Skeletal muscle tissue (tissue), 3 donors: ENCODE measurements at regions not wholly inside any gene's neighbourhood (a gene's known extent, or its start where the extent isn't known, plus 50 kb on each side); places are given as distances from the start of the nearest gene placed in this dataset.
A peak's percentile ranks its signal among the peaks of the same experiment; 100 is the strongest.

Experiments used
- H3K27ac ChIP-seq: one replicate; pipeline ENCODE4 v1.7.0; 2013; ENCODE audit warnings: mild to moderate bottlenecking, low read depth, low read length, inconsistent platforms
- H3K27me3 ChIP-seq, 3 donors: one replicate each; pipeline ENCODE4 v1.7.0; 2013; ENCODE audit warnings: low read length in 3 of 3; ENCODE audit not compliant: control insufficient read depth in 3 of 3, insufficient read depth in 3 of 3
- H3K36me3 ChIP-seq, 3 donors: one replicate each; pipeline ENCODE4 v1.7.0; 2013; ENCODE audit warnings: low read length in 3 of 3; ENCODE audit not compliant: control insufficient read depth in 3 of 3, insufficient read depth in 3 of 3
- H3K4me1 ChIP-seq, 3 donors: one replicate each; pipeline ENCODE4 v1.7.0; 2013; ENCODE audit warnings: low read length in 3 of 3, mild to moderate bottlenecking in 3 of 3; ENCODE audit not compliant: control insufficient read depth in 3 of 3, insufficient read depth in 3 of 3
- H3K4me3 ChIP-seq, 3 donors: one replicate each; pipeline ENCODE4 v1.7.0; 2013; ENCODE audit warnings: low read length in 3 of 3
- H3K9ac ChIP-seq, 3 donors: one replicate each; pipeline ENCODE4 v1.7.0; 2013; ENCODE audit warnings: low read length in 3 of 3, mild to moderate bottlenecking in 3 of 3, moderate library complexity in 2 of 3, low read depth in 1 of 3
- H3K9me3 ChIP-seq, 3 donors: one replicate each; pipeline ENCODE4 v1.7.0; 2013; ENCODE audit warnings: low read length in 3 of 3; ENCODE audit not compliant: control insufficient read depth in 3 of 3
- donor health status: Osteomylitis.

DNA sequence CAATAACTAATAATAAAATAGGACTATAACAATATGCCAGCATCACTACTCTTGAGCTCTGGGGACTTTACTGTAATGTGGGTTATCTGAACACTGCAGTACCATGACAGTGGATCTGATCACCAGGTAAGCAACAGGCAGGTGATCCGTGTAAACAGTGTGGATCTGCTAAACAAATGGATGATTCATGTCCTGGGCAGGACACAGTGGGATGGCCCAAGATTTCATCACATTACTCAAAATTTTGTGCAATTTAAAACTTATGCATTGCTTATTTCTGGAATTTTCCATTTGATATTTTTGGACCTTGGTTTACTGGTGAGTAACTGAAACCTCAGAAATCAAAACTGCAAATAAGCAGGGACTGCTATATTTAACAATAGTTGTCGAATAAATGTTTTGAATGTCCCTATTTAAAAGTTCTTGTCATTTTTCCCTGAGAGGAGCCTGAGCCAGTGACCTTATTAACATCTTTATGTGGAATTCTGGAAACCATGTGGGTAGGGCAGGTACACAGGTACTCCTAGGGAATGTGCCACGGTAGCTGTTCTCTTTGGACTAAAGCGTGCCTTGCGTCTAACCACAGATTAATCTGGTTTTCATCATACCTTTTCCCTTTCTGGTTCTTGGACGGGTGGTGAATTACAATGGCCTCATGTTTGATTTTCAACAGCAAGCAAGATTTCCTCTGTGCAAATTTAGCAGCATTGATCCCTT, 214.5 kb upstream of the SASH1 start:
- H3K9me3 ChIP-seq = no peaks in the 10 kb centered on the region
- no peak overlapping the region for H3K9ac ChIP-seq
- no peaks in the 10 kb centered on the region for H3K36me3 ChIP-seq
- no peaks in the 10 kb centered on the region for H3K27me3 ChIP-seq
- H3K4me3 ChIP-seq = no peak overlapping the region
- H3K27ac ChIP-seq = no peak overlapping the region
- no peaks in the 10 kb centered on the region for H3K4me1 ChIP-seq

DNA sequence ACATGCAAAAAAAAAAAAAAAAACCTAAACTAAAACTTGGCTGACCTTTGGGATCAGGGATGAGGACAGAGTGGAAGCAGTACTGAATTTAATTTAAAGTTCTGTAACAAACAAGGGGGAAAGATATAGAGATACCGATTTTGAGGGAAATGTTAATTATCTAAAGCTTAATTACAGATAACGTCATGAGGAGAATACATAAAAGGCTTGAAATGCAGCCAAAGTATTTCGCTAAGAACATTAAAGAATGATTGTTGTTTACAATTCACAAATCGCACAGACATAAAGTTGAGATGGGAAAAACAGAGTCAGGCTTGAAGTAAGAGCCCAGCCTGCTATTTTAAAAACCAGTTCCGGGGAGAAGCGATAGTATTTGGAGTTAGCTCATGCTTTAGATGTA, 208.0 kb upstream of the SASH1 start:
- H3K27ac ChIP-seq = no peak overlapping the region

GRCh38 chr6:148136586-148136985, 206.1 kb upstream of the SASH1 start:
- no peaks in the 10 kb centered on the region for H3K9me3 ChIP-seq
- H3K9ac ChIP-seq = no peak overlapping the region
- H3K4me1 ChIP-seq = no peaks in the 10 kb centered on the region
- H3K27me3 ChIP-seq = no peaks in the 10 kb centered on the region
- no peak overlapping the region for H3K27ac ChIP-seq
- H3K36me3 ChIP-seq = no peaks in the 10 kb centered on the region
- H3K4me3 ChIP-seq = no peak overlapping the region

More for the DNA sequence above, 208.0 kb upstream of the SASH1 start:
- Histone ChIP-seq H3K4me1 (no peaks in the 10 kb centered on the region), H3K9me3 (no peaks in the 10 kb centered on the region), H3K27me3 (no peaks in the 10 kb centered on the region), H3K9ac (no peak overlapping the region), H3K4me3 (peak overlapping the region in 1 of 3 donors; percentile 14), H3K36me3 (no peaks in the 10 kb centered on the region)

GRCh38 chr6:148137652-148138051, 205.0 kb upstream of the SASH1 start:
- Histone ChIP-seq H3K4me3 (no peak overlapping the region), H3K4me1 (no peaks in the 10 kb centered on the region), H3K27me3 (no peaks in the 10 kb centered on the region), H3K9ac (no peak overlapping the region), H3K36me3 (no peaks in the 10 kb centered on the region), H3K9me3 (no peaks in the 10 kb centered on the region), H3K27ac (no peak overlapping the region)

DNA sequence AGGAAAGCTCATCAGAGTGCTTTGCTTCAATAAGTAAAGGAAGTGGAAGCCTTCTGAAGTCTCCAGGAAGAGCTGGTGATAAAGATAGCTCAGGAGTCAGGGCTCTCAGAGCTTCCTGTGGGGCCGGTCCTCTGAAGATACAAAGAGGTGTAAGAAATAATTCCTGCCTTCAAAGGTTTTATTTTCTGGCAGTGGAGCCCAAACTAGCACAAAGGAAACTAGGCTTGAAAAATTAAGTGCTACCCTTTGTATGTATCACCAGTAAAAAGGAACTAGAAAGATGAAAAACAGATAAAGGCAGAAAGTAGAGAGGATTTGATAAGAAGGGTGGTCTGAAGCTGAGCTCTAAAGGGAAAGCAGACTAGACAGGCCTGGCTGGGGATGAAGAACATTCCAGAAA, 204.1 kb upstream of the SASH1 start:
- no peaks in the 10 kb centered on the region for H3K27me3 ChIP-seq
- no peak overlapping the region for H3K27ac ChIP-seq
- no peaks in the 10 kb centered on the region for H3K4me1 ChIP-seq
- H3K36me3 ChIP-seq = no peaks in the 10 kb centered on the region
- H3K9ac ChIP-seq = no peak overlapping the region
- no peak overlapping the region for H3K4me3 ChIP-seq
- H3K9me3 ChIP-seq = no peaks in the 10 kb centered on the region

- Histone ChIP-seq H3K27ac (no peak overlapping the region), H3K4me1 (no peaks in the 10 kb centered on the region), H3K9me3 (no peaks in the 10 kb centered on the region), H3K9ac (no peak overlapping the region), H3K4me3 (no peak overlapping the region), H3K27me3 (no peaks in the 10 kb centered on the region), H3K36me3 (no peaks in the 10 kb centered on the region)
Observed at GRCh38 chr6:148140772-148141557, 201.7 kb upstream of the SASH1 start.

DNA sequence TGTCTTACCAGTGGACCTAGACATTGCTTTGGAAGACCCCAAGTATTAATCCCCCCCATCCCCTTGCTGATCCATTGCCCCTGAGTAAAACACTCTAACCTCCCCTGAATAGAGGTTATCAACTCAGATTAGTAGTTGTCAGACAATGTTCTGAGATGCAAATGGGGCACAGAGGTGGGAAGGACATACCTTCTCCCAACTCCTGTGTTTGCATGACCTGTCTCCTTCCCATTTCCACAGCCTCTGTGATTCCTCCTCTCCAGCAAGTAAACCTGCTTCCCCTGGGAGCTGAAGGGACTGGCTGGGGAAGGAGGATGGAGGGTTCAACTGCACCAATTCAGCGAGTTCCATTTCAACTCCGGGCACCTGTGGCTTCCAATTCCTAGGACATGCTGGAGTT, 199.8 kb upstream of the SASH1 start:
- H3K9ac ChIP-seq = no peak overlapping the region
- H3K27me3 ChIP-seq = no peaks in the 10 kb centered on the region
- no peaks in the 10 kb centered on the region for H3K9me3 ChIP-seq
- H3K27ac ChIP-seq = no peak overlapping the region
- no peaks in the 10 kb centered on the region for H3K36me3 ChIP-seq
- H3K4me1 ChIP-seq = no peaks in the 10 kb centered on the region
- H3K4me3 ChIP-seq = no peak overlapping the region

- no peaks in the 10 kb centered on the region for H3K27me3 ChIP-seq
- no peaks in the 10 kb centered on the region for H3K36me3 ChIP-seq
- H3K9ac ChIP-seq = no peak overlapping the region
- H3K9me3 ChIP-seq = no peaks in the 10 kb centered on the region
- H3K4me1 ChIP-seq = no peaks in the 10 kb centered on the region
- H3K27ac ChIP-seq = no peak overlapping the region
- no peak overlapping the region for H3K4me3 ChIP-seq
Observed at GRCh38 chr6:148143771-148144170, 198.9 kb upstream of the SASH1 start.

GRCh38 chr6:148144917-148145521, 197.6 kb upstream of the SASH1 start:
- Histone ChIP-seq H3K27ac (no peak overlapping the region), H3K4me3 (peak overlapping the region in 1 of 3 donors; percentile 49), H3K9me3 (no peaks in the 10 kb centered on the region), H3K27me3 (no peaks in the 10 kb centered on the region), H3K36me3 (no peaks in the 10 kb centered on the region), H3K9ac (no peak overlapping the region), H3K4me1 (no peaks in the 10 kb centered on the region)
